Stimulated activated CD4-positive, alpha-beta T cell treated with anti-CD3 and anti-CD28 coated beads, Interleukin-4, amount 100 ng/mL, for 48 hours (primary cell): ENCODE measurements at regions not wholly inside any gene's neighbourhood (a gene's known extent, or its start where the extent isn't known, plus 50 kb on each side); places are given as distances from the start of the nearest gene placed in this dataset.
A peak's percentile ranks its signal among the peaks of the same experiment; 100 is the strongest.
"Not testable (repeated sequence)": the region's sequence is repeated elsewhere in the genome, so short reads cannot be mapped to it uniquely, and the experiment has no call there.

ENCODE experiments used
- DNase-seq, 2 donors: peaks; one replicate each; pipeline ENCODE4 v3.0.0-alpha.2; 2020; ENCODE audit warnings: low read depth in 2 of 2

GRCh38 chr7:66413379-66414114 lies 208.4 kb downstream of the TPST1 start:
- DNase-seq = peak; percentile 75 to 81

GRCh38 chr7:66415659-66416265 lies 210.6 kb downstream of the TPST1 start:
- no peak for DNase-seq

GRCh38 chr7:66418537-66418936 lies 210.1 kb upstream of the KCTD7 start:
- DNase-seq = no peak

- DNase-seq = no peak
Observed at GRCh38 chr7:66419210-66419609, 209.5 kb upstream of the KCTD7 start.

GRCh38 chr7:66421830-66422475 lies 206.7 kb upstream of the KCTD7 start:
- DNase-seq = no peak

- DNase-seq = no peak
Observed at GRCh38 chr7:66423729-66424128, 205.0 kb upstream of the KCTD7 start.

GRCh38 chr7:66426332-66426731 lies 202.3 kb upstream of the KCTD7 start:
- no peak for DNase-seq

GRCh38 chr7:66426996-66427395 lies 201.7 kb upstream of the KCTD7 start:
- no peak for DNase-seq

- DNase-seq = no peak
Observed at GRCh38 chr7:66427956-66428355, 200.7 kb upstream of the KCTD7 start.

GRCh38 chr7:66429498-66430163 lies 199.1 kb upstream of the KCTD7 start:
- no peak for DNase-seq

GRCh38 chr7:66430164-66430545 lies 198.5 kb upstream of the KCTD7 start:
- DNase-seq = no peak

- not testable (repeated sequence) for DNase-seq
Observed at GRCh38 chr7:66438703-66439405, 189.8 kb upstream of the KCTD7 start.

GRCh38 chr7:66442385-66442784 lies 186.3 kb upstream of the KCTD7 start:
- no peak for DNase-seq

GRCh38 chr7:66443946-66444345 lies 184.7 kb upstream of the KCTD7 start:
- DNase-seq = no peak

- not testable (repeated sequence) for DNase-seq
Observed at GRCh38 chr7:66447007-66447406, 181.7 kb upstream of the KCTD7 start.

GRCh38 chr7:66450814-66451213 lies 177.9 kb upstream of the KCTD7 start:
- DNase-seq = not testable (repeated sequence)

- DNase-seq = not testable (repeated sequence)
Observed at GRCh38 chr7:66451713-66452112, 177.0 kb upstream of the KCTD7 start.

- no peak for DNase-seq
Observed at GRCh38 chr7:66452165-66452564, 176.5 kb upstream of the KCTD7 start.

- DNase-seq = no peak
Observed at GRCh38 chr7:66453340-66453739, 175.3 kb upstream of the KCTD7 start.

GRCh38 chr7:66454600-66455225 lies 174.0 kb upstream of the KCTD7 start:
- DNase-seq = no peak

- not testable (repeated sequence) for DNase-seq
Observed at GRCh38 chr7:66455432-66455831, 173.2 kb upstream of the KCTD7 start.
